Neutrophil (primary cell): ENCODE measurements at regions not wholly inside any gene's neighbourhood (a gene's known extent, or its start where the extent isn't known, plus 50 kb on each side); places are given as distances from the start of the nearest gene placed in this dataset.

Experiments used
- H3K27ac ChIP-seq: fragments of 200-600 bp; sonication (generic); 2 replicates; pipeline ENCODE4 v1.5.1; 2016; ENCODE audit warnings: mild to moderate bottlenecking, moderate library complexity
- H3K27me3 ChIP-seq: fragments of 200-600 bp; sonication (generic); 2 replicates; pipeline ENCODE4 v1.6.0; 2016; ENCODE audit warnings: mild to moderate bottlenecking
- H3K36me3 ChIP-seq: fragments of 200-600 bp; sonication (generic); 2 replicates; pipeline ENCODE4 v1.5.1; 2017
- H3K4me1 ChIP-seq, 2 experiments: fragments of 200-600 bp in 1 of 2; sonication (generic) in 1 of 2; 1 replicate in 1 of 2; 2 replicates in 1 of 2; pipeline versions ENCODE4 v1.5.1 to v1.6.1; 2013 to 2016; ENCODE audit warnings: low read depth in 1 of 2, low read length in 1 of 2, mild to moderate bottlenecking in 1 of 2, moderate library complexity in 1 of 2; ENCODE audit not compliant: control insufficient read depth in 1 of 2, insufficient read depth in 1 of 2
- H3K4me3 ChIP-seq, 2 experiments: fragments of 200-600 bp in 1 of 2; sonication (generic) in 1 of 2; 1 replicate in 1 of 2; 2 replicates in 1 of 2; pipeline ENCODE4 v1.5.1; 2013 to 2016; ENCODE audit warnings: low read depth in 1 of 2, low read length in 1 of 2, mild to moderate bottlenecking in 1 of 2, moderate library complexity in 1 of 2
- H3K9me3 ChIP-seq: fragments of 200-600 bp; sonication (generic); 2 replicates; pipeline ENCODE4 v1.5.1; 2016
- TF ChIP-seq, protein P1 (sequence below): fragments of 200-600 bp; sonication (generic); IDR thresholded peaks from 2 replicates; pipeline ENCODE4 v1.5.1; 2016; ENCODE audit warnings: antibody characterized with exemption

DNA sequence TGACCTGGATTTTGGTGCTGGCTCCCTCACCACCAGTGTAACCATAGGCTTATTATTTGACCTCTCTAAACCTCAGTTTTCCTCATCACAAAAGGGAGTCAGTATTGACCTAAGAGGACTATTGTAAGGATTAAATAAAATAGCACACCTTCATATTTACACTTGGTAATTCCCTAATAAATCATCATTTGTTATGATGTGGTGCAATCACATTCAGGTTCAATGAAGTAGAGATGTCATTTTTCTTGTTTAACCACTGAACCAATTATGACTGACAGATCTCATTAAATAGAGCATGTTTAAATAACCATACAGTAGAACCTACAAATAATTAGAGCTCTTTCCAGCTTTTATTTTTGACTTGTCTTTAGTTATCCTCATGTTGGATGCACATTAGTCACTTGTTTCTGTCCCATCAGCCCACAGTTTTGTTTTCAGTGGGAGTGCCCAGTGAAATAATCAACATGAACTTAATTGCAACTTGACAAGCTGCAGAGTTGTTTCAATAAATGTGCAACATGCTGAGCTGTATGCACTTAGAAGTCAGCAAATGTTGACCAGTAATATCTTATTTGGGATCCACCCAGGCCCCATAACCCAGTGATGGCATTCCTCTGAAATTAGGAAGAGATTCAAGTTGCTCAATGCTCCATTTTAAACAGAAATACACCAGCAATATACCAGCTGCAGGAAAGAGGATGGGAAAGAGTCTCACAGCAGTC is 451.7 kb upstream of the MARCKS start:
- Histone ChIP-seq H3K4me1 (no peaks in the 10 kb centered on the region), H3K36me3 (no peaks in the 10 kb centered on the region), H3K27me3 (no peaks in the 10 kb centered on the region), H3K9me3 (no peaks in the 10 kb centered on the region), H3K27ac (no peak overlapping the region), H3K4me3 (no peak overlapping the region)
- TF ChIP-seq, protein P1, sequence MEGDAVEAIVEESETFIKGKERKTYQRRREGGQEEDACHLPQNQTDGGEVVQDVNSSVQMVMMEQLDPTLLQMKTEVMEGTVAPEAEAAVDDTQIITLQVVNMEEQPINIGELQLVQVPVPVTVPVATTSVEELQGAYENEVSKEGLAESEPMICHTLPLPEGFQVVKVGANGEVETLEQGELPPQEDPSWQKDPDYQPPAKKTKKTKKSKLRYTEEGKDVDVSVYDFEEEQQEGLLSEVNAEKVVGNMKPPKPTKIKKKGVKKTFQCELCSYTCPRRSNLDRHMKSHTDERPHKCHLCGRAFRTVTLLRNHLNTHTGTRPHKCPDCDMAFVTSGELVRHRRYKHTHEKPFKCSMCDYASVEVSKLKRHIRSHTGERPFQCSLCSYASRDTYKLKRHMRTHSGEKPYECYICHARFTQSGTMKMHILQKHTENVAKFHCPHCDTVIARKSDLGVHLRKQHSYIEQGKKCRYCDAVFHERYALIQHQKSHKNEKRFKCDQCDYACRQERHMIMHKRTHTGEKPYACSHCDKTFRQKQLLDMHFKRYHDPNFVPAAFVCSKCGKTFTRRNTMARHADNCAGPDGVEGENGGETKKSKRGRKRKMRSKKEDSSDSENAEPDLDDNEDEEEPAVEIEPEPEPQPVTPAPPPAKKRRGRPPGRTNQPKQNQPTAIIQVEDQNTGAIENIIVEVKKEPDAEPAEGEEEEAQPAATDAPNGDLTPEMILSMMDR: no peak

DNA sequence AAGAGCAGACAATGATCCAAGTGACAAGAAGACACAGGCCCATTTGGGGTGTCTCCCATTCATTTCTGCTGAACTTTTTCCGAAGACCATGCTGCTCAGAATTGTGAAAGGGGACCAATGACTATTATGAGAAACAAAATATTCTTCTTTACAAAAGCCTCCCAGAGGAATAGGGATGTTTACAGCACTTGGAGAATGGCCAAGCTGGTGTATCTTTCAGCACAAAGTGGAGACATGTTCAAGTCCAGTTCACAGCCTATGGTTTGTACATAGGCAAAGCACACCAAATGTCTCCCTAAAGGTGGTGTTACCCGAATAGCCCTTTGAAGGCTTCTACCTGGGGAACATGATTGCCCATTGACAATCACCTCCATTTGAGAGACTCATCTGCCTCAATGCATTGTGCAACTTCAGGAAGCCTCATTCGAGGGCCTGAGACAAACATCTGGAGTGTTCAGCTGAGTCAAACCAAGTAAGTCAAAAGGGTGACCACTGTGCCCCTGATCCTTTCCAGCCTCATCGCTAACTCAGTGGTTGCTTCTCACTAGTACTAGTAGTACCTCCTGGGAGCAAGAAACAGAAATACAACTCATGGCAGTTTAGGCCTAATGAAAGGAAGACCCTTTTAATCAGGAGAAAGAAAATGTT is 451.0 kb upstream of the MARCKS start:
- TF ChIP-seq, protein P1: no peak
- H3K9me3 ChIP-seq: no peaks in the 10 kb centered on the region
- H3K36me3 ChIP-seq: no peaks in the 10 kb centered on the region
- no peak overlapping the region for H3K4me3 ChIP-seq
- no peaks in the 10 kb centered on the region for H3K27me3 ChIP-seq
- no peaks in the 10 kb centered on the region for H3K4me1 ChIP-seq
- no peak overlapping the region for H3K27ac ChIP-seq

DNA sequence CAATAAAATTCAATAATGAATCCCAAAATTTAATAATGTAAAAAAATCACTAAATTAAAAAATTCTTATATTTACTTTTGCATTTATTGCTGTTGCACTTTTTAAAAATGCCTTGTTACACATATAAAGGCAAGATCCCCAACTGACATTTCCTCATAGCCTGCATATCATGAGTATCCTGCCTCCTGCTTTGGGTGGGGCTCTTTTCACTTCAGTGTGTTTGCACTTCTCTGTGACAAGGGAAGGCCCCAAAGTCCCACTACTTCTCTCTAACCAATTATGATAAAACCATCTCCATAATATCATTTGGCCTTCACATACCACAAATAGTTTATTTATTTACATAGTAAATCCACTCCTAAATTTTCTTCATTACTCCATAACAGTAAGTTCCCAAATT is 446.1 kb upstream of the MARCKS start:
- Histone ChIP-seq H3K4me3 (no peak overlapping the region), H3K27me3 (no peaks in the 10 kb centered on the region)

DNA sequence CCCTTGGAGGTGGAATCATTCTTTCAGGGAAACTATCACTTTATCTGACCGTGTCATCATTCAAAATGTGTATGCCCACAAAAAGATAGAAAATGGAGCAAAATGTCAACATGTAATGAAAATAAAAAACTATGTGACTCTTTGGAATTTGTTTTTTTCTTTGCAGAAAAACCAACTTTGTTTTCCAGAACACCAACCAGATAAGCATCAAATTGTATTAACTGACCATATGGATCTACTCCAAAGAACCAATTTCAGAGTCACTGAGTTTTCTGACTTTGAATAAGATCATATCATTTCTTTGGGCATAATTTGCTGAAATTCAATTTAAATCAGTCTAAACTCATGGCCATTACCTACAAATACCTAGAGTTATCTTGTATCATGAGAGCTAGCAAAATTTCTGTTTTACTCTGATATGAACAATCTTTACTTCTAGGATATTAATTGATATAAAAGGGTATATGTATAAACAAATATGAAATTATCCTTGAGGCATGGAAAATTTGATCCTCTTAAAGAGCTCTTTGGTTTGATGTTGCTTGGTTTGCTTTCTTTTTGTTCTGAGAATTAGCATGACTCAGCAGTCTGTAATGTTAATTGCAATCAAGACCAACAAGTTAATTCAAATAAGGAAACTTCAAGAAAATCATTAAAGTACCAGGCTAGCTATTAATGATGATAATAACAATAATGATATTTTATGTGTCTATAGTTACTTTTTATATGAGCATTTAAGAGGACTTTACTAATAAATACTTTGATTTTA is 444.4 kb upstream of the MARCKS start:
- Histone ChIP-seq H3K27ac (no peak overlapping the region), H3K4me3 (no peak overlapping the region)

More for the DNA sequence above, 446.1 kb upstream of the MARCKS start:
- Histone ChIP-seq H3K4me1 (no peaks in the 10 kb centered on the region), H3K27ac (no peak overlapping the region), H3K36me3 (no peaks in the 10 kb centered on the region), H3K9me3 (no peaks in the 10 kb centered on the region)
- TF ChIP-seq, protein P1: no peak

DNA sequence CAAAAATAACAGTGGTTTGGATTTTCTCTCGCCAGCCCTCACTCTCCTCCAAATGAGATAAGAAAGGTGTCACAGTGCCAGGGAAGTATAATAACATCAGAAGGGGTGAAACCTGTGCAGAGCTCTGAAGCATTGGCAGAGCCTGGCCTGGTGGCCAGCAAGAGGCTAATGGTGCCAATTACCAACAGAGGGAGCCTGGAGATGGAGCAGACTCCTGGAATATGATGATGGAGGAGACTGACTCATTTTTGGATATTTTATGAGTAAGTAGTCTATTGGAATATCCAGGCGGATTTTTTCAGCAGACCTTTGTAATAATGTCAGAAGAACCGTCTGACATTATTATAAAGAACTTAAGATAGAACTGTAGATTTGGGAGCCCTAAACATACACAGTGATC is 442.6 kb upstream of the MARCKS start:
- Histone ChIP-seq H3K36me3 (no peaks in the 10 kb centered on the region), H3K27ac (no peak overlapping the region), H3K27me3 (no peaks in the 10 kb centered on the region), H3K4me3 (no peak overlapping the region), H3K4me1 (no peaks in the 10 kb centered on the region), H3K9me3 (no peaks in the 10 kb centered on the region)
- TF ChIP-seq, protein P1: no peak

More for the DNA sequence above, 444.4 kb upstream of the MARCKS start:
- no peaks in the 10 kb centered on the region for H3K4me1 ChIP-seq
- no peaks in the 10 kb centered on the region for H3K36me3 ChIP-seq
- TF ChIP-seq, protein P1: no peak
- no peaks in the 10 kb centered on the region for H3K9me3 ChIP-seq
- no peaks in the 10 kb centered on the region for H3K27me3 ChIP-seq
